ENCODE measurements at regions not wholly inside any gene's neighbourhood (a gene's known extent, or its start where the extent isn't known, plus 50 kb on each side); places are given as distances from the start of the nearest gene placed in this dataset.

DNA sequence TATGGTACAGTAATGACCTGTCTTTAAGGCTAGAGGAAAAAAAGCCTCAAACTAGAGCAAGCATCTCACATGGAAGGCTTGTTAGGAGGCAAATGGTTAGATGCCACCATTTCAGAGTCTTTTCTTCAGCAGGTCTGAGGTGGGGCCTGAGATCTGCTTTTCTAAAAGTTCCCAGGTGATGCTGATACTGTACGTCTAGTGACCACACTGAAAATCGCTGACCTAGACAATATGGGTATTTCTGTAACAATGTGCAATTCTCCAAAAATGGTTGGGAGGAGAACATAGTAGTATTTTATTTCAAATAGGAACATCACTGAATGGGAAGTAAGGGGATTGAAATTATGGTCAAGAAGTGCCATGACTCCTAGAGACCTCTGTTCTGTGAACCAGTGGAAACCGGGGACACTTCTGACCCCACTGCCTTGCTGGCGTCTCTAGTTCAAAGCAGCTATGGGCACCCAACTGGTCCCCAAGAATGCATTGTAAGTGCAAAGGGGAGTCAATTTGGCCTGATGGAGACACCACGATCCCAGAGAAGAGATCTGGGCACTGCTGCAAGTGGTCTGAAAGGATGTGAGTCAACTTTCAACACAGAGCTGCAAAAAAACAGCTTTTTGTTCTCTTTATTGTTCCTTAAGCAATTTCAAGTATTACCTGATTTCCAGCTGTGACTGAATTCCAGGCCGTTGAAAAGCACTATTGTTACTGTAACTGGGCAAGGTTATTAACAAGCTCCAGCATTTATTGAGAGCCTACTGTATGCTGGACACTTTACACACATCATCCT, 54.4 kb upstream of the PLEKHG7 start (continued):
- TF ChIP-seq, protein P1, sequence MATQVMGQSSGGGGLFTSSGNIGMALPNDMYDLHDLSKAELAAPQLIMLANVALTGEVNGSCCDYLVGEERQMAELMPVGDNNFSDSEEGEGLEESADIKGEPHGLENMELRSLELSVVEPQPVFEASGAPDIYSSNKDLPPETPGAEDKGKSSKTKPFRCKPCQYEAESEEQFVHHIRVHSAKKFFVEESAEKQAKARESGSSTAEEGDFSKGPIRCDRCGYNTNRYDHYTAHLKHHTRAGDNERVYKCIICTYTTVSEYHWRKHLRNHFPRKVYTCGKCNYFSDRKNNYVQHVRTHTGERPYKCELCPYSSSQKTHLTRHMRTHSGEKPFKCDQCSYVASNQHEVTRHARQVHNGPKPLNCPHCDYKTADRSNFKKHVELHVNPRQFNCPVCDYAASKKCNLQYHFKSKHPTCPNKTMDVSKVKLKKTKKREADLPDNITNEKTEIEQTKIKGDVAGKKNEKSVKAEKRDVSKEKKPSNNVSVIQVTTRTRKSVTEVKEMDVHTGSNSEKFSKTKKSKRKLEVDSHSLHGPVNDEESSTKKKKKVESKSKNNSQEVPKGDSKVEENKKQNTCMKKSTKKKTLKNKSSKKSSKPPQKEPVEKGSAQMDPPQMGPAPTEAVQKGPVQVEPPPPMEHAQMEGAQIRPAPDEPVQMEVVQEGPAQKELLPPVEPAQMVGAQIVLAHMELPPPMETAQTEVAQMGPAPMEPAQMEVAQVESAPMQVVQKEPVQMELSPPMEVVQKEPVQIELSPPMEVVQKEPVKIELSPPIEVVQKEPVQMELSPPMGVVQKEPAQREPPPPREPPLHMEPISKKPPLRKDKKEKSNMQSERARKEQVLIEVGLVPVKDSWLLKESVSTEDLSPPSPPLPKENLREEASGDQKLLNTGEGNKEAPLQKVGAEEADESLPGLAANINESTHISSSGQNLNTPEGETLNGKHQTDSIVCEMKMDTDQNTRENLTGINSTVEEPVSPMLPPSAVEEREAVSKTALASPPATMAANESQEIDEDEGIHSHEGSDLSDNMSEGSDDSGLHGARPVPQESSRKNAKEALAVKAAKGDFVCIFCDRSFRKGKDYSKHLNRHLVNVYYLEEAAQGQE (IDR thresholded peaks at IDR 0.05; ENCODE audit: unreplicated experiment): no peak
- no peak for TF ChIP-seq ZNF114 (CRISPR knock-in tag; IDR thresholded peaks at IDR 0.05)
- TF ChIP-seq NANOG (IDR thresholded peaks at IDR 0.05; ENCODE audit: borderline replicate concordance): no peak
- no peak for TF ChIP-seq CREB1 (CRISPR knock-in tag; IDR thresholded peaks at IDR 0.05; ENCODE audit: low read depth)
- TF ChIP-seq, protein P2, sequence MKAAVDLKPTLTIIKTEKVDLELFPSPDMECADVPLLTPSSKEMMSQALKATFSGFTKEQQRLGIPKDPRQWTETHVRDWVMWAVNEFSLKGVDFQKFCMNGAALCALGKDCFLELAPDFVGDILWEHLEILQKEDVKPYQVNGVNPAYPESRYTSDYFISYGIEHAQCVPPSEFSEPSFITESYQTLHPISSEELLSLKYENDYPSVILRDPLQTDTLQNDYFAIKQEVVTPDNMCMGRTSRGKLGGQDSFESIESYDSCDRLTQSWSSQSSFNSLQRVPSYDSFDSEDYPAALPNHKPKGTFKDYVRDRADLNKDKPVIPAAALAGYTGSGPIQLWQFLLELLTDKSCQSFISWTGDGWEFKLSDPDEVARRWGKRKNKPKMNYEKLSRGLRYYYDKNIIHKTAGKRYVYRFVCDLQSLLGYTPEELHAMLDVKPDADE (IDR thresholded peaks at IDR 0.05): no peak
- TF ChIP-seq, protein P3, sequence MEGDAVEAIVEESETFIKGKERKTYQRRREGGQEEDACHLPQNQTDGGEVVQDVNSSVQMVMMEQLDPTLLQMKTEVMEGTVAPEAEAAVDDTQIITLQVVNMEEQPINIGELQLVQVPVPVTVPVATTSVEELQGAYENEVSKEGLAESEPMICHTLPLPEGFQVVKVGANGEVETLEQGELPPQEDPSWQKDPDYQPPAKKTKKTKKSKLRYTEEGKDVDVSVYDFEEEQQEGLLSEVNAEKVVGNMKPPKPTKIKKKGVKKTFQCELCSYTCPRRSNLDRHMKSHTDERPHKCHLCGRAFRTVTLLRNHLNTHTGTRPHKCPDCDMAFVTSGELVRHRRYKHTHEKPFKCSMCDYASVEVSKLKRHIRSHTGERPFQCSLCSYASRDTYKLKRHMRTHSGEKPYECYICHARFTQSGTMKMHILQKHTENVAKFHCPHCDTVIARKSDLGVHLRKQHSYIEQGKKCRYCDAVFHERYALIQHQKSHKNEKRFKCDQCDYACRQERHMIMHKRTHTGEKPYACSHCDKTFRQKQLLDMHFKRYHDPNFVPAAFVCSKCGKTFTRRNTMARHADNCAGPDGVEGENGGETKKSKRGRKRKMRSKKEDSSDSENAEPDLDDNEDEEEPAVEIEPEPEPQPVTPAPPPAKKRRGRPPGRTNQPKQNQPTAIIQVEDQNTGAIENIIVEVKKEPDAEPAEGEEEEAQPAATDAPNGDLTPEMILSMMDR (conservative IDR thresholded peaks at IDR 0.05; ENCODE audit: low read depth in 2 of 2): no peak

DNA sequence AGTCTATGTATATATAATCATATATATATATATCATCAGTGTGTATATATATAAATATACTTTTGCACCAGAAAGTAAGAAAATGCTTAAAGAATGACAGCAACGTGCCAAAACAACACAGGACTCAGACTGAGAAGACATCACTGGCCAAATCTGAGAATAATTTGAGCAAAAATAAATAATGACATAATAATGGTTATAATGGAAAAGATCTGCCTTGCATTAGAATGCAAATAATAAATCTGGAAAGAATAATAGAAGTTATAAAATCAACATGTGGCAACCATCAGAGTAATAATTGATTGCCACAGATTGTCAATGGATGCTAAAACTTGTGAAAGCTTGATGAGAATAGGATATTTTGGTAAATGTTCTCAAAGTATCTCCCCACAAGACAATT, 61.5 kb upstream of the PLEKHG7 start:
- Mint-ChIP-seq H3K4me1 (peaks cover 4% of the 10 kb centered on the region; the same call in 2 of the 3 replicates), H3K27me3 (ENCODE audit: insufficient read depth, low read depth, poor library complexity) (no peaks in the 10 kb centered on the region), H3K4me3 (no peak overlapping the region), H3K27ac (no peak overlapping the region), H3K9me3 (no peaks in the 10 kb centered on the region), H3K36me3 (ENCODE audit: low read depth) (no peaks in the 10 kb centered on the region)
- Histone ChIP-seq H3K79me2 (replicated peaks; ENCODE audit: insufficient read depth) (no peaks in the 10 kb centered on the region), H3K27me3 (ENCODE audit: insufficient read depth) (no peaks in the 10 kb centered on the region), H3K4me1 (ENCODE audit: insufficient read depth) (no peaks in the 10 kb centered on the region), H3K4me2 (no peak overlapping the region), H4K20me1 (replicated peaks; ENCODE audit: insufficient read depth) (no peaks in the 10 kb centered on the region), H3K27ac (ENCODE audit: low read depth) (no peak overlapping the region), H3K36me3 (ENCODE audit: insufficient read depth) (no peaks in the 10 kb centered on the region), H3F3A (replicated peaks; ENCODE audit: low read depth) (no peaks in the 10 kb centered on the region), H3K9me2 (ENCODE audit: insufficient read depth) (peaks cover 3% of the 10 kb centered on the region; the same call in 1 of the 2 replicates), H3K4me3 (no peak overlapping the region), H2AFZ (no peak overlapping the region)
- TF ChIP-seq EZH2 (IDR thresholded peaks at IDR 0.05; ENCODE audit: low read depth, unreplicated experiment): no peak
- no peak for TF ChIP-seq JUNB (IDR thresholded peaks at IDR 0.05; ENCODE audit: unreplicated experiment)
- TF ChIP-seq NANOG (IDR thresholded peaks at IDR 0.05; ENCODE audit: borderline replicate concordance): no peak
- DNase-seq (ENCODE audit: low spot score): no peak
- no peak for ATAC-seq

Data from GM23338 (cell line).